GM19238 (cell line): ENCODE measurements at regions not wholly inside any gene's neighbourhood (a gene's known extent, or its start where the extent isn't known, plus 50 kb on each side); places are given as distances from the start of the nearest gene placed in this dataset.

Experiments used
- DNase-seq: peaks from one replicate; pipeline ENCODE4 v3.0.0; 2011; ENCODE audit warnings: low spot score; ENCODE audit not compliant: insufficient read length

- no peak for DNase-seq
Measured at GRCh38 chr6:63371104-63371715, 51.4 kb upstream of the LGSN start.

DNA sequence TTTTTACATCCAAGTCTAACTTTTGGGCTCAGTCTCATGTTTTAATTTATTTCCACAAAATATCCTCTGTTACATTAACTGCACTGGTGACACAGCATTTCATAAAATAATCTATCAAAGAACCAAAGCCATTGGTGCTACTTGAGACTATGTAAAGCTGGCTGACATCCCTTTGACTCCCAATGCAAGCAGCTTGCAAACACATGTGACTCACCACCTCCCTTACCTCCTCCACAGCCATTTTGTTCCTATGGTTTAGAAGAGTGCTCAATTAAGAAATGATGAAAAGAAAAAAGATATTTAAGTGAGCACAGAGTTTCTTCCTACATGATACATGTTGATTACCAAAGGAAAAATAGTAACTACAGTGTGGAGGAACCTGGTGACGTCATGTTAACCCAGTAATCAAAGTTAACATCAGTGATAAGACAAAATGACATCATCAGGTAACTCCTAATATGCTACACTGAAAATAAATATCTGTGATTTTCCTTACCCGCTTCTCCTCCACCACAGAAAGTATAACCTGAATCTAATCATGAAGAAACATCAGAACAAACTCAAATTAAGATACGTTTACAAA is 53.3 kb upstream of the LGSN start:
- DNase-seq, result no peak

GRCh38 chr6:63389191-63389844 is 69.5 kb upstream of the LGSN start:
- DNase-seq, result no peak

DNA sequence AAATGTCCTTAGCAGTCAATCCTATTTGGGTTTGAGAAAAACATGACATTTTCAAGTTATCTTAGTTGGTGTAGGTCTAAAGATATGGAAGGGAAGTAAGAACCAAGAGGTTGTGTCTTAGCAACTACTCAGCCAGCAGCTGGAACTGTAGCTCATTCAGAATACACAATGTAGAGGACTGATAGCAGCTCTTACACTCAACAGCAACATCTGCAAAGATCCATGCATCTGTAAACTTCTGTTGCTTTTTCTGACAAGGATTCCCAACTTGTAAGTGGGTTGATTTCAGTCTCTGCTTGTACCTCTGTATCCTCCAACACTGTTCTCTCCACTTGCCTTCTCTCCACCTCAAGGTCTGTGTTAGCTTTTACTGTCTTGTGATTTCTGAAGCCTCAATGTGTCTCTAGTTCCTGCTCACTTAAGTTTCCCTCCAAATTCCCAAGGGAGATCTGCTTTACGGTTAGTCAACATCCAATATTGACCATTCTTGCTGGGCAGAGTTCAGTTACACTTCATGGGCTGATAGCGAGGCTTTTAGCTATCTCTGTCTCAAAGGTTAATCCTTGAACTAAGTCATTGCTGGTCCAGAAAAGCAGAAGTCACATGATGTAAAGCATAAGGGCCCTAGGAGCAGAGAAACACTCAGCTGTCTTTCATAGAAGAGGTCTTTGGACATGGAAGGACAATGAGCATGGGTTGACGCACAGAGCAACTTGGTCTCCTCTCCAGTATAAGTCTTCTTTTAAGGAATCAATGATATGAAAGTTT is 71.6 kb upstream of the LGSN start:
- no peak for DNase-seq

DNA sequence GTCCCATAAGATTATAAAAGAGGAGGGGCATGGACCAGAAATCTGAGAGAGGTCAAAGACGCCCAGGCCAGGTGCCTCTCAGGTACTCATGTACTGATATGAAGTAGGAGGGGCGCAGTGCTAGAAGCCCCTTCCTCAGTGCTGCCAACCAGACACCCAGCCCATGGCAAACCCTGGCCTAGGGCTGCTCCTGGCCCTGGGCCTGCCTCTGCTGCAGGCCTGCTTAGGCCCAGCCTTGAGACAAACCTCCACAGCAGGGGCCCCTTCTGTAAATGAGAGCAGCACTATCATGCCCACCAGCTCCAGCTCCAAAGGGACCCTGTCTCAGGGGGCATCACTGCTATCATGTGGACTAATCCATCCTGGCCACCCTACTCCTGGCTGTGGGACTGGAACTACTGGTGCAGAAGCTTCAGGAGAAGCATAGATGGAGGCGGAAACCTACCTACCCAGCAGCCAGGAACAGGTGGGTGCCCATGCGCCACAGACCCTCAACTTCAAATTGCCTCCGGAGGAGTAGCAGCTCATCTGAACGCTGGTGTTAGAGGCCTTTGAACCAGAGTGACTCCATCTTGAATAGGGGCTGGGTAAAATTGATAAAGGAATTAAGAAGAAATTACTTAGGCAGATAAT is 72.4 kb upstream of the LGSN start:
- no peak for DNase-seq

GRCh38 chr6:63394656-63395308 is 75.0 kb upstream of the LGSN start:
- no peak for DNase-seq

- DNase-seq, result no peak
Measured at GRCh38 chr6:63395381-63395780, 75.6 kb upstream of the LGSN start.

DNA sequence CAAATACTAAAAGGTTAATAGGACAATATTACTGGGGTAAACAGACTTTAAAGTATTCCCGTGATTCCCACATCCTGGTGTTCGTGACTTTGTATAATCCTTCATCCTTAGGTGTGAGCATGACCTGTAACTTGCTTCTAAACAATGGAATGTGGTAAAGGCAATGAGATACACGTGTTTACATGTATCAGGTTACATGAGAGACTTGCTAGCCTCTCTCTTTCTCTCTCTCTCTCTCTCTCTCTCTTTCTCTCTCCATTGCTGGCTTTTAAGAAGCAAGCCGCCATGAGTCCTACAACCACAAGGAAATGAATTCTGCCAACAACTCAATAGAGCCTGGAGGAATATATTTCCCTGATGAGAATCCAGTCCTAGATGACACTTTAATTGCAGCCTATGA is 83.9 kb upstream of the LGSN start:
- DNase-seq, result no peak

DNA sequence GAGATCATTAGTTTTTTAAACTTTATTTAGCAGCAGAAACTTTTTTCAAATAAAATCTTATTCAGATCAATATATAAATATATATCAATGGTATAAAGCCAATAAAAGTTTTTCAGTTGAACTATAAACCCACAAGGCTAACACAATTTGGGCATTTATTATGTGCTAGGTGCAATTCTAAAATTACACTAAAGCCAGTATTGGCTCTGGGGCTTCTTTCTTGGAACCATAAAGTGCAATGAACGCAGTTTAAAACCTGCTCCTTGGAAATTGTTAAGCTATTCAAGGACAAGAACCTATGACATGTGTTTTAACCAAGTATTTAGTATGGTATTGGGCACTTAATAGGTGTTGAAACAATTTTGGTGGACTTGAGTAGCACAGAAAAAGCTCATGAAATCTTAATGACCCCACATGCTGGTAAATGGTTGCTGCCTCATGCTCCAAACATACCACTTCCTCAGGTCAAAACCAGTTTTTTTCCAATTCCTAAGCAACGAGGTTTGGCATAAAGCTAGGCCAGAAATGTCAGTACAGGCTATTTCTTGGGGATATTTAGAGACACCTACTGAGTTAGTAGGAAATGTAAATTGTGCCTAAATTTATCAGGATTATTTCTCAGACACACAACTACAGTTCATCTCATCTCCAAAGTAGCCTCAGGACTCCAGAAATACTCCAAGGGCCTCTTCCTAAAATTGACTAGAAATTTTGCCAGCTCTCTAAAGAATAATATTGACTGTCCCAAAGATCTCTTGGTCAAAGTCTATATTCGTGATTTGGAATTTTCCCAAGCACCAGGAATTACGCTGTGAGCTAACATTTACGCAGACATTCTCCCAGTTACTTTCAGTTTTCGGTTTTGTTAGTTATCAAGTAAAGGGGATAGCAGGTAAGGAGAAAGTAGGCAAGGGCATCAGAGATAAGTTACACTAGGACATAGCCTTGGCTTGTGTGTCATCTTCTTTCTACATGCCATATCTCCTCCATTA is 90.9 kb upstream of the LGSN start:
- DNase-seq, result no peak

DNA sequence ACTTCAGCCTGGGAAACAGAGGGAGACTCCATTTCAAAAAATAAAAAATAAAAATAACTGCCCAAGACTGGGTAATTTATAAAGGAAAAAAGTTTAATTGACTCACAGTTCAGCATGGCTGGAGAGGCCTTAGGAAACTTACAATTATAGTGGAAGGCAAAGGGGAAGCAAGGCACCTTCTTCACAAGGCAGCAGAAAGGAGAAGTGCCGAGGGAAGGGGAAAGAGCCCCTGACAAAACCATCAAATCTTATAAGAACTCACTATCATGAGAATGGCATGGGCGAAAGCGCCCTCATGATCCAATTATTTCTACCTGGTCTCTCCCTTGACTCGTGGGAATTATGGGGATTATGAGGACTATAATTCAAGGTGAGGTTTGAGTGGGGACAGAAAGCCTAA is 95.5 kb upstream of the LGSN start:
- no peak for DNase-seq

DNA sequence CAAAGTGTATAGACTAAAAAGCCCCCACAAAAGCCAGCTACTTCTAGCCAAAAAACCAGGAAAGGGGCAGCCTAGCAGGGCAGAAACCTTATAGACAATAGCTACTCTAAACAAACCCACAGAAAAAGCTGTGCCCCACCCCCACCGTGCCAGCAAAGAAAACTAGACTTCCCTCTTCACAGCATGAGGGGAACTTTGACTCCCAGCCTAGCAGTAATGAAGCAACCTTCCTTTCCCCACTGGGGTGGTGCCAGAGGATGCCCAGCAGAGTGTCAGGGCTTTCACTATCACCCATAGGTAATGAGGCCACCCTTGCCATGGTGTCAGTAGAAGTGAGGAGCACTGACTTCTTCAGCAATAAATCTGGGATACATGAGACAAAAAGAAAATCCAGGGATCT is 99.0 kb upstream of the LGSN start:
- no peak for DNase-seq

- no peak for DNase-seq
Measured at GRCh38 chr6:63424636-63425035, 104.9 kb upstream of the LGSN start.

- DNase-seq, result no peak
Measured at GRCh38 chr6:63425493-63425892, 105.7 kb upstream of the LGSN start.

- no peak for DNase-seq
Measured at GRCh38 chr6:63426844-63427243, 107.1 kb upstream of the LGSN start.

GRCh38 chr6:63427951-63428350 is 108.2 kb upstream of the LGSN start:
- DNase-seq, result no peak

DNA sequence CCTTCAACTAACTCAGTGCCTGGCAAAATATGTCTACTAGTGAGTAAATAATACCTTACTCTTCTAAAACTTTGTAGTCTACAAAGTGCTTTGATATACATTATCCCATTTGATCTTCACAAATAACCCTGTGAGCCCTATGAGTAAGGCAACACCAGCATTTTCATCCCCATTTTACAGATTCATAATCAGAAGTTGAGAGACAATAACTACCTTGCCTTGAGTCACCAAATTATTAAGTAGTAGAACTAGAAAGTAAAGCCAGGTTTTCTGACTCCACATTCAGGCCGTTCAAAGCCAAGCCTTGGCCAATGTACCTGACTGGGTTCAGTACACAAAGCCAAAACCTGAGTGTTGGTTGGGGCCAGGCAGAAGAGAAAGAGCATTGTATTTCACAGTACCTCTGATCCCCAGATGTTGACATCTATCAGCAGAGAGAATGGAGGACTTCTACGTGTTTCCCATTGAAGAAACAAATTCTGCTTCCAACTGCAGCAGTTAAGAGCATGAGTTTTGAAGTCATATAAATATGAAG is 111.3 kb upstream of the LGSN start:
- no peak for DNase-seq

GRCh38 chr6:63434943-63435342 is 115.2 kb upstream of the LGSN start:
- DNase-seq, result no peak

- DNase-seq, result no peak
Measured at GRCh38 chr6:63436356-63436755, 116.6 kb upstream of the LGSN start.

DNA sequence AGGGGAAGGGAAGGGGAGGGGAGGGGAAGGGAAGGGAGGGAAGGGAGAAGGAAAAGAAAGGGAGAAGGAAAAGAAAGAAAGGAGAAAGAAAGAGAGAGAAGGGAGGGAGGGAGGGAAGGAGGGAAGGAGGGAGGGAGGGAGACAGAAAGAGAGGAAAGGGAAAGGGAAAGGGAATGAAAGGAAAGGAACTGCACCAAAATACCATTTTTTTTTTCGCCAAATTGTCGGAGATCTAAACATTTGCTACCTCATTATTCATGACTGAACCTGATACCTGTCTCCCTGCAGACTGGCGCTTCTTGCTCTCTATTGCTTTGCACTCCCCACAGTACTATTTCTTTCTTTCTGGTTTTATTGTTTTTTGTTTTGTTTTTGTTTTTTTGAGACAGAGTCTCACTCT is 117.3 kb upstream of the LGSN start:
- DNase-seq, result no peak

- DNase-seq, result no peak
Measured at GRCh38 chr6:63440057-63440456, 120.3 kb upstream of the LGSN start.
